D721Med (cell line): ENCODE measurements at regions not wholly inside any gene's neighbourhood (a gene's known extent, or its start where the extent isn't known, plus 50 kb on each side); places are given as distances from the start of the nearest gene placed in this dataset.

Experiments used
- DNase-seq: peaks from one replicate; pipeline ENCODE4 v3.0.0; 2011; ENCODE audit warnings: low spot score; ENCODE audit not compliant: insufficient read length
- FAIRE-seq: peaks from 2 replicates; lab custom pipeline; 2011; peaks lifted over from hg19 to GRCh38; lab: Jason Lieb, UNC
- CTCF ChIP-seq: IDR thresholded peaks from 2 replicates; pipeline ENCODE4 v1.5.1; 2012; ENCODE audit warnings: mild to moderate bottlenecking, control low read depth; ENCODE audit not compliant: insufficient read depth; ENCODE audit errors: missing control alignments

- FAIRE-seq (no peak), DNase-seq (no peak)
- no peak for TF ChIP-seq CTCF
Measured at GRCh38 chr3:40845447-40845846, 320.7 kb downstream of the ZNF621 start.

GRCh38 chr3:40845916-40846315, 321.2 kb downstream of the ZNF621 start:
- no peak for FAIRE-seq
- no peak for TF ChIP-seq CTCF
- DNase-seq, result no peak

DNA sequence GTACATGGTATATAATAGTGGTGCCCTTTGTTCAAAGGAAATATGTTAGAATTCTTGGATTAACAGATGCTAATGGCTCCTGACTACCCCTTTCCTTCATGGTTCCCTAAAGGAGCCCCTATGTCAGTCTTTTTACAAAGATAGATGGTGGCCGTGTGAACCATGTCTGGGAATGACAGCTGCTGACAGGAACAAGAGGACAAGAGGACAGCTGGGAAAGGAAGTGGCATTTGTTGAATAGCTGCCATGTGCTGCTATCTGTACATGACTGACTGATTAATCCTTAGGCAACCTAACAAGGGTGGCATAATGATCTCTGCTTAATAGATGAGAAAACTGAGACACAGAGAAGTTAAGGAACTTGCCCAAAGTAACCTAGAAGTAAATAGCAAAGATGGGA, 321.7 kb downstream of the ZNF621 start:
- no peak for DNase-seq
- no peak for TF ChIP-seq CTCF
- FAIRE-seq, result no peak

DNA sequence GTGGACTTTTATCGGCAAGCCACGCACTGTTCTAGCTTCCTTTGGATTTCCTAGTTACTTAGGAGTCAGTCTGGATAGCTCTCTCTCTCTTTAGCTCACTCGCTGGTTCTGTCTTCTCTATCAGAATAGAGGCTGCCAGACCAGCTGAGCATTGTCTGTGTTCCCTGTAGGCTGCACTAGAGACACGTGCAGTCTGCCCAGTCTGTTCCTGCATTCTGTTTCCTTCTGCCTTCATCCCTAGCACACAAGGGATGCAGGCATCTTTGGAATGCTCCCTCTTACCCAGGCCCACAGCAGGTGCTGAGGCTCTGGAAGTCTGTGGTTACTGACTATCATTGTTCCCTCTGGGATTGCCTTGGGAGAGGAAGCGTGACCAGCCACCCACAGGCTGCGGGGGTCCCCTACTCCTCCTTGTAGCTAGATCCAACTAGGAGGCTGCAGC, 322.8 kb downstream of the ZNF621 start:
- no peak for FAIRE-seq
- no peak for DNase-seq
- TF ChIP-seq CTCF, result no peak

- no peak for TF ChIP-seq CTCF
- DNase-seq (no peak), FAIRE-seq (no peak)
Measured at GRCh38 chr3:40848421-40848820, 323.7 kb downstream of the ZNF621 start.

DNA sequence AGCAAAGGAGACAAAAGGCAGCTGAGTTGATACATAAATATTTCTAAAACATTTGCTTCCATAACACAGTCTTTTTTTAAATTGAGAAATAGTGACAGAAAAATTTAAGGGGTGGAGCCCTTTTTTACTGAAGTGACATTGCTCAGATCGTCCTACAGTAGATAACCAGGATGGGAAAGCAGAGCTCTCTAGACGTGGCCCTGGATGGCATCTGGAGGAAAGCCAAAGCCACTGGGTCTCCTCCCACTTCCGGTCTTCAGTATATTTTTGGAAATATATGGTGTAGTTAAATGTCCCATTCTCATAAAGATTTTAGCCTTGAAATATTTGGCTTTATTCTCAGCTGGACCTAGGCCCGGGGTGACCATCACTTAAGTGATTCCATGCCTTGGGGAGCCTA, 326.1 kb downstream of the ZNF621 start:
- FAIRE-seq (no peak), DNase-seq (no peak)
- TF ChIP-seq CTCF, result no peak

GRCh38 chr3:40851836-40852235, 327.1 kb downstream of the ZNF621 start:
- DNase-seq (no peak), FAIRE-seq (no peak)
- TF ChIP-seq CTCF, result no peak
